OCI-LY1 (cell line): ENCODE measurements at regions not wholly inside any gene's neighbourhood (a gene's known extent, or its start where the extent isn't known, plus 50 kb on each side); places are given as distances from the start of the nearest gene placed in this dataset.

Experiments used
- H2AFZ ChIP-seq: fragments of 200-600 bp; sonication (generic), shearing (Covaris generic); 2 replicates; pipeline ENCODE4 v1.6.0; 2014; ENCODE audit warnings: antibody characterized with exemption, mild to moderate bottlenecking, low read length
- H3F3A ChIP-seq: fragments of 200-600 bp; sonication (generic), shearing (Covaris generic); 2 replicates; pipeline ENCODE4 v1.6.0; 2014; ENCODE audit warnings: mild to moderate bottlenecking, antibody characterized with exemption, low read length, moderate library complexity; ENCODE audit not compliant: insufficient read depth
- H3K27ac ChIP-seq: fragments of 200-600 bp; sonication (generic); 2 replicates; pipeline ENCODE4 v1.5.1; 2014; ENCODE audit warnings: low read length, mixed run types, mild to moderate bottlenecking, low read depth; ENCODE audit not compliant: poor library complexity, severe bottlenecking
- H3K27me3 ChIP-seq: fragments of 200-600 bp; sonication (generic); 2 replicates; pipeline ENCODE4 v1.6.0; 2014; ENCODE audit warnings: antibody characterized with exemption, mild to moderate bottlenecking, low read length, moderate library complexity; ENCODE audit not compliant: insufficient read depth
- H3K36me3 ChIP-seq: fragments of 200-600 bp; sonication (generic); 2 replicates; pipeline ENCODE4 v1.6.1; 2014; ENCODE audit warnings: mild to moderate bottlenecking, antibody characterized with exemption, low read length, moderate library complexity, mixed read lengths; ENCODE audit not compliant: insufficient read depth
- H3K4me1 ChIP-seq: fragments of 200-600 bp; sonication (generic); 2 replicates; pipeline ENCODE4 v1.5.1; 2014; ENCODE audit warnings: mild to moderate bottlenecking, low read length, moderate library complexity; ENCODE audit not compliant: insufficient read depth, severe bottlenecking
- H3K4me2 ChIP-seq: fragments of 200-600 bp; sonication (generic), shearing (Covaris generic); 2 replicates; pipeline ENCODE4 v1.6.1; 2014; ENCODE audit warnings: low read length
- H3K4me3 ChIP-seq: fragments of 200-600 bp; sonication (generic); 2 replicates; pipeline ENCODE4 v1.5.1; 2014; ENCODE audit warnings: low read length, low read depth, mild to moderate bottlenecking, mixed read lengths; ENCODE audit not compliant: poor library complexity, severe bottlenecking
- H3K79me2 ChIP-seq: fragments of 200-600 bp; shearing (Covaris generic); 2 replicates; pipeline ENCODE4 v1.6.1; 2016; ENCODE audit warnings: mixed run types, low read length, mixed read lengths; ENCODE audit not compliant: insufficient read depth
- H3K9ac ChIP-seq: fragments of 200-600 bp; sonication (generic), shearing (Covaris generic); 2 replicates; pipeline ENCODE4 v1.6.1; 2014; ENCODE audit warnings: mild to moderate bottlenecking, low read length, mixed read lengths
- H3K9me2 ChIP-seq: fragments of 200-600 bp; sonication (generic), shearing (Covaris generic); 2 replicates; pipeline ENCODE4 v1.6.1; 2014; ENCODE audit warnings: low read depth, mild to moderate bottlenecking, low read length, mixed read lengths
- H3K9me3 ChIP-seq: fragments of 200-600 bp; shearing (Covaris generic); 2 replicates; pipeline ENCODE4 v1.6.1; 2014; ENCODE audit warnings: low read length, mixed read lengths
- H4K20me1 ChIP-seq: fragments of 200-600 bp; sonication (generic), shearing (Covaris generic); 2 replicates; pipeline ENCODE4 v1.6.0; 2016; ENCODE audit warnings: mild to moderate bottlenecking, low read length; ENCODE audit not compliant: insufficient read depth
- CTCF ChIP-seq: fragments of 200-600 bp; sonication (generic), shearing (Covaris generic); IDR thresholded peaks from 2 replicates; pipeline ENCODE4 v1.5.1; 2017; ENCODE audit warnings: mild to moderate bottlenecking, antibody characterized with exemption, low read length, moderate library complexity, mixed read lengths
- EZH2 ChIP-seq: fragments of 200-600 bp; sonication (generic), shearing (Covaris generic); IDR thresholded peaks from 2 replicates; pipeline ENCODE4 v1.8.0; 2017; ENCODE audit warnings: borderline replicate concordance, mixed run types, mild to moderate bottlenecking, antibody characterized with exemption, low read length, moderate library complexity, mixed read lengths

- H3K36me3 ChIP-seq, result no peaks in the 10 kb centered on the region
- no peaks in the 10 kb centered on the region for H3F3A ChIP-seq
- no peak overlapping the region for H3K9ac ChIP-seq
- H3K4me2 ChIP-seq, result no peak overlapping the region
- H2AFZ ChIP-seq, result no peak overlapping the region
- no peaks in the 10 kb centered on the region for H3K79me2 ChIP-seq
- TF ChIP-seq EZH2 (no peak), CTCF (no peak)
- no peak overlapping the region for H3K27ac ChIP-seq
- no peaks in the 10 kb centered on the region for H3K9me2 ChIP-seq
- no peaks in the 10 kb centered on the region for H4K20me1 ChIP-seq
- H3K4me1 ChIP-seq, result no peaks in the 10 kb centered on the region
- H3K9me3 ChIP-seq, result no peaks in the 10 kb centered on the region
- H3K27me3 ChIP-seq, result no peaks in the 10 kb centered on the region
- no peak overlapping the region for H3K4me3 ChIP-seq
These were observed 1125.0 kb upstream of the FAM98A start for GRCh38 chr2:34724107-34724506.

- TF ChIP-seq EZH2 (no peak), CTCF (no peak)
- no peaks in the 10 kb centered on the region for H4K20me1 ChIP-seq
- no peaks in the 10 kb centered on the region for H3K4me1 ChIP-seq
- no peaks in the 10 kb centered on the region for H3K9me2 ChIP-seq
- H3K9ac ChIP-seq, result no peak overlapping the region
- H3K27ac ChIP-seq, result no peak overlapping the region
- no peaks in the 10 kb centered on the region for H3K9me3 ChIP-seq
- H3K4me3 ChIP-seq, result no peak overlapping the region
- no peak overlapping the region for H2AFZ ChIP-seq
- H3K4me2 ChIP-seq, result no peak overlapping the region
- no peaks in the 10 kb centered on the region for H3F3A ChIP-seq
- H3K79me2 ChIP-seq, result no peaks in the 10 kb centered on the region
- H3K27me3 ChIP-seq, result no peaks in the 10 kb centered on the region
- no peaks in the 10 kb centered on the region for H3K36me3 ChIP-seq
These were observed 1124.6 kb upstream of the FAM98A start for GRCh38 chr2:34723683-34724082.

GRCh38 chr2:34719206-34719605 is 1120.1 kb upstream of the FAM98A start:
- TF ChIP-seq CTCF, result no peak
- TF ChIP-seq EZH2, result no peak

More at GRCh38 chr2:34719206-34719605, 1120.1 kb upstream of the FAM98A start:
- Histone ChIP-seq H3K27ac (no peak overlapping the region), H3K79me2 (no peaks in the 10 kb centered on the region), H3F3A (no peaks in the 10 kb centered on the region; the same call in 1 of the 2 replicates), H2AFZ (no peak overlapping the region), H3K9me3 (no peaks in the 10 kb centered on the region), H3K36me3 (no peaks in the 10 kb centered on the region), H4K20me1 (no peaks in the 10 kb centered on the region), H3K27me3 (no peaks in the 10 kb centered on the region), H3K4me2 (no peak overlapping the region), H3K9ac (no peak overlapping the region), H3K9me2 (no peaks in the 10 kb centered on the region), H3K4me3 (no peak overlapping the region), H3K4me1 (no peaks in the 10 kb centered on the region)
